ENCODE measurements at regions not wholly inside any gene's neighbourhood (a gene's known extent, or its start where the extent isn't known, plus 50 kb on each side); places are given as distances from the start of the nearest gene placed in this dataset.

- CTCF ChIA-PET, result no interaction called here
- Histone ChIP-seq H3K9me3 (ENCODE audit: low read depth, low read length, poor library complexity, severe bottlenecking) (peaks cover 25% of the 10 kb centered on the region), H3K27me3 (replicated peaks; ENCODE audit: insufficient read depth, low read depth, low read length, poor library complexity) (no peaks in the 10 kb centered on the region), H3K4me1 (ENCODE audit: insufficient read depth, low read length, poor library complexity, severe bottlenecking) (no peaks in the 10 kb centered on the region), H3K4me3 (ENCODE audit: low read depth, low read length, poor library complexity, severe bottlenecking) (no peak overlapping the region), H3K27ac (ENCODE audit: low read depth, low read length, poor library complexity, severe bottlenecking) (no peak overlapping the region), H3K36me3 (ENCODE audit: insufficient read depth, low read length, poor library complexity, severe bottlenecking) (no peaks in the 10 kb centered on the region)
- no TSS peak for BruUV-seq (replicated peaks)
- TF ChIP-seq CTCF (conservative IDR thresholded peaks at IDR 0.05; ENCODE audit: low read depth, low read length) (no peak), EZH2 (IDR thresholded peaks at IDR 0.05; ENCODE audit: borderline replicate concordance, low read depth, low read length, poor library complexity, severe bottlenecking) (no peak)
- POLR2A ChIA-PET (ENCODE audit: low non-redundant PET), result no interaction called here
- intact Hi-C loops (cut with micrococcal nuclease; ENCODE audit: unreplicated experiment), result no loop called here
- no peak for DNase-seq (ENCODE audit: low spot score)
Measured at GRCh38 chr3:21256932-21257331, 494.1 kb downstream of the ZNF385D start.

- no peaks in the 10 kb centered on the region for H3K27me3 ChIP-seq (replicated peaks; ENCODE audit: insufficient read depth, low read depth, low read length, poor library complexity)
- H3K4me3 ChIP-seq (ENCODE audit: low read depth, low read length, poor library complexity, severe bottlenecking), result no peak overlapping the region
- POLR2A ChIA-PET (ENCODE audit: low non-redundant PET), result no interaction called here
- DNase-seq (ENCODE audit: low spot score), result no peak
- no TSS peak for BruUV-seq (replicated peaks)
- no peaks in the 10 kb centered on the region for H3K36me3 ChIP-seq (ENCODE audit: insufficient read depth, low read length, poor library complexity, severe bottlenecking)
- intact Hi-C loops (cut with micrococcal nuclease; ENCODE audit: unreplicated experiment), result no loop called here
- TF ChIP-seq EZH2 (IDR thresholded peaks at IDR 0.05; ENCODE audit: borderline replicate concordance, low read depth, low read length, poor library complexity, severe bottlenecking) (no peak), CTCF (conservative IDR thresholded peaks at IDR 0.05; ENCODE audit: low read depth, low read length) (no peak)
- peaks cover 4% of the 10 kb centered on the region for H3K9me3 ChIP-seq (ENCODE audit: low read depth, low read length, poor library complexity, severe bottlenecking)
- no peak overlapping the region for H3K27ac ChIP-seq (ENCODE audit: low read depth, low read length, poor library complexity, severe bottlenecking)
- CTCF ChIA-PET, result no interaction called here
- H3K4me1 ChIP-seq (ENCODE audit: insufficient read depth, low read length, poor library complexity, severe bottlenecking), result no peaks in the 10 kb centered on the region
Measured at GRCh38 chr3:21238661-21239060, 512.3 kb downstream of the ZNF385D start.

- CTCF ChIA-PET, result no interaction called here
- POLR2A ChIA-PET (ENCODE audit: low non-redundant PET), result no interaction called here
- Histone ChIP-seq H3K4me3 (ENCODE audit: low read depth, low read length, poor library complexity, severe bottlenecking) (no peak overlapping the region), H3K9me3 (ENCODE audit: low read depth, low read length, poor library complexity, severe bottlenecking) (peaks cover 4% of the 10 kb centered on the region), H3K4me1 (ENCODE audit: insufficient read depth, low read length, poor library complexity, severe bottlenecking) (no peaks in the 10 kb centered on the region), H3K27me3 (replicated peaks; ENCODE audit: insufficient read depth, low read depth, low read length, poor library complexity) (no peaks in the 10 kb centered on the region), H3K27ac (ENCODE audit: low read depth, low read length, poor library complexity, severe bottlenecking) (no peak overlapping the region), H3K36me3 (ENCODE audit: insufficient read depth, low read length, poor library complexity, severe bottlenecking) (no peaks in the 10 kb centered on the region)
- no peak for DNase-seq (ENCODE audit: low spot score)
- no peak for TF ChIP-seq EZH2 (IDR thresholded peaks at IDR 0.05; ENCODE audit: borderline replicate concordance, low read depth, low read length, poor library complexity, severe bottlenecking)
- no peak for TF ChIP-seq CTCF (conservative IDR thresholded peaks at IDR 0.05; ENCODE audit: low read depth, low read length)
- BruUV-seq (replicated peaks), result no TSS peak
- intact Hi-C loops (cut with micrococcal nuclease; ENCODE audit: unreplicated experiment), result no loop called here
Measured at GRCh38 chr3:21237638-21238037, 513.4 kb downstream of the ZNF385D start.

Data from A673 (cell line).